Stimulated activated CD4-positive, alpha-beta T cell treated with anti-CD3 and anti-CD28 coated beads, Interleukin-4, amount 100 ng/mL, for 24 hours (primary cell): ENCODE measurements at regions not wholly inside any gene's neighbourhood (a gene's known extent, or its start where the extent isn't known, plus 50 kb on each side); places are given as distances from the start of the nearest gene placed in this dataset.

Source experiments
- DNase-seq: peaks from one replicate; pipeline ENCODE4 v3.0.0-alpha.2; 2020

DNA sequence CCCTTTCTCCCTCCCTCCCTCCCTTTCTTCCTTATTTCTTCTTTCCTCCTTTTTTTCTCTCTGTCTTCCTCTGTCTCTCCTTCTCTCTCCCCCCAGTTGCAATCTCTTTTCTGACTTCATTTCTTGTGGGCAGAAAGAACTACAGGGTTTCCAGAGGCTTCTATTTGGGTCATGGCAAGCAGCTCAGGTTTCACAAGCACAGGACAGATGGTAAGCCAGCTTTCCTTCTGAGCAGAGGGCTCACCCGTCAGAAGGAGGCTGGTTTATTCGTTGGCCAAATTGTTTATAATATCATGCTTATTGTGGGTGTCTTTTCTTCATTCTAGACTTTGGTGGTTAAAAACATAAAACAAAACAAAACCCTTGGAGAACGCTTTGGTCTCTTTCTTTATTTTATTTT is 58.9 kb upstream of the CLMP start:
- no peak for DNase-seq

DNA sequence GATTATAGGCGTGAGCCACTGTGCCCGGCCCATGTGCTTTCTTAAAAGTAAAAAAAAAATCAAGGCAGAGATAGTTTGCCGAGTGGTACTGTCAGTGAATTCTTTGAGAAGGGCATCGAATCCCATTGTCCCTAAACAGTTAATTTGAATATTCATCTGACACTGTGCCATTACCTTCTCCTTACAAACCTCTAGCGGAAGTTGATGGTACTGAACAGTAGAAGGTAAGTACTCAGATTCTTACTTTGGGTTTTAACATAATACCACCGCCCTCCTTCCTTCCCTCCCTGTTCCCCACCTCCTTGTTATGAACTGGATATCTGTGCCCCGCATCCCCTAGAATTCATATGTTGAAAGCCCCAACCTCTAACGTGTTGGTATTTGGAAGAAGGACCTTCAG is 58.2 kb upstream of the CLMP start:
- no peak for DNase-seq

DNA sequence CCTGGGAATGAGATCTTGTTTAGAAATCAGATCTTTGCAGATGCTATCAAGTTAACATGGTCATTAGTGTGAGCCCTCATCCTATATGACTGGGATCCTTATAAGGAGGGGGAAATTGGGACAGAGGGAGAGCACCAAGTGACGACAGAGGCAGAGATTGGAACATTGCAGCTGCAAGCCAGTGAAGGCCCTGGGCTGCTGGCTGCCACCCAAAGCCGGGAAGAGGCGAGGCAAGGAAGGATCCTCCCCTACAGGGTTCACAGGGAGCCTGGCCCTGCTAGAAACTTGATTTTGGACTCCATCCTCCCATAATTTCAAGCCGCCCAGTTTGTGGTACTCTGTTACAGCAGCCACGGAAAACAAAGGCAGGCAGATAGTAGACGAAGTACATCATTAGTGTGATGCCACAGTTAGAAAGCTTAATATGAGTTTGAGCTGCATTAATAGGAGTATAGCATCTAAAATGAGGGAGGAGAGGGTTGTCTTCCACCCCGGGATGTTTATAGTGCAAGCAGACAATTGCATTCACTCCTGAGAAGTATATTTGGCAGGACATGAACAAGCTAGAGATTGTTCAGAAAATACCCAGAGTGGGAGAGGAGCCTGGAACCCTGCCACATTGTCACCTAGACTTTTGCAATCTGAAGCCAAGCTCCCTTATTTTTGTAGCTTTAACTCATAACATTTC is 56.8 kb upstream of the CLMP start:
- DNase-seq = no peak

GRCh38 chr11:123250892-123251656 is 56.0 kb upstream of the CLMP start:
- DNase-seq = no peak

DNA sequence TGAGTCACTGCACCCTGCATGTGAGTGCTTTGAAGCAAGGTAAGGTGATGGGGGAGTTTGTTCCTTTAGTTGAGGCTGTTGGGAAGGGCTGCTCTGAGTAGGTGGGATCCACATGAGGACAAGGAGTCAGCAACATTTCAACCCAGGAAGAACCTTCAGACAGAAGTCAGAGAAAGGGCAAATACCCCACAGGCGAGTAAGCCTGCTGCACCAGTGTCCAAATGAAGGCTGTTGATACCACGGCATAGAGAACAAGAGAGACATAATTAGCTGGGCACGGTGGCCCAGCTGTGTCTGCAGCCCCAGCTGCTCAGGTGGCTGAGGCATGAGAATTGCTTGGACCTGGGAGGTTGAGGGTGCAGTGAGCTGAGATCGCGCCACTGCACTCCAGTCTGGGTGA is 54.3 kb upstream of the CLMP start:
- DNase-seq = no peak

DNA sequence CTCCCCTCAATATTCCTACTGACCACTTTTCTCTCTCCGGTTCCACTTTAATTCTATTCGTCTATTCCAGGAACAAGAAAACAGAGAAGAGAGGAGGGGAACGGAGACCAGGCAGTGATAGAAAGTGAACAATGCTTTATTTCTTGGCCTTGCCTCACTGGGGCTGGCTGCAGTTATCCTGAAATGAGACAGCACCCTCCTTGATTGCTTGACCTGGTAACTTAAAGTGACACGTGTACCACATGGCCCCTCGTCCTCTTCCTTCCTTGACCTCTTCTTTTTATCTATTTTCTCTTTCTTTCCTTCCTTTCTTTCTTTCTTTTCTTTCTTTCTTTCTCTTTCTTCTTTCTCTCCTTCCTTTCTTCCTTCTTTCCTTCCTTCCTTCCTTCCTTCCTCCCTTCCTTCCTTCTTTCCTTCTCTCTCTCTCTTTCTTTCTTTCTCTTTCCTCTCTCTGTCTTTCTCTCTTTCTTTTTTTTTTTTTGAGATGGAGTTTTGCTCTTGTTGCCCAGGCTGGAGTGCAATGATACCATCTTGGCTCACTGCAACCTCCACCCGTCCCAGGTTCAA is 52.8 kb upstream of the CLMP start:
- DNase-seq = no peak

GRCh38 chr11:123247496-123247799 is 52.4 kb upstream of the CLMP start:
- no peak for DNase-seq

GRCh38 chr11:123246749-123247495 is 51.9 kb upstream of the CLMP start:
- DNase-seq = peak; percentile 86

GRCh38 chr11:123245567-123245966 is 50.5 kb upstream of the CLMP start:
- no peak for DNase-seq
